ENCODE measurements at regions not wholly inside any gene's neighbourhood (a gene's known extent, or its start where the extent isn't known, plus 50 kb on each side); places are given as distances from the start of the nearest gene placed in this dataset.

GRCh38 chr2:198762441-198762840 is 695.3 kb downstream of the SATB2 start:
- H3K36me3 Mint-ChIP-seq (ENCODE audit: low read depth) = no peaks in the 10 kb centered on the region
- intact Hi-C loops (cut with micrococcal nuclease) = no loop called here
- no peak overlapping the region for H3K27ac Mint-ChIP-seq
- H3K27me3 Mint-ChIP-seq = no peaks in the 10 kb centered on the region
- H3K4me3 Mint-ChIP-seq = no peak overlapping the region
- no peaks in the 10 kb centered on the region for H3K9me3 Mint-ChIP-seq
- no peaks in the 10 kb centered on the region for H3K4me1 Mint-ChIP-seq
- no peak for DNase-seq

GRCh38 chr2:198757069-198757468 is 700.7 kb downstream of the SATB2 start:
- intact Hi-C loops (cut with micrococcal nuclease) = no loop called here
- Mint-ChIP-seq H3K27me3 (no peaks in the 10 kb centered on the region), H3K27ac (no peak overlapping the region), H3K4me1 (no peaks in the 10 kb centered on the region), H3K9me3 (no peaks in the 10 kb centered on the region), H3K4me3 (no peak overlapping the region), H3K36me3 (ENCODE audit: low read depth) (no peaks in the 10 kb centered on the region)
- DNase-seq = no peak

GRCh38 chr2:198756166-198756565 is 701.6 kb downstream of the SATB2 start:
- Mint-ChIP-seq H3K4me3 (no peak overlapping the region), H3K9me3 (no peaks in the 10 kb centered on the region), H3K27ac (no peak overlapping the region), H3K27me3 (no peaks in the 10 kb centered on the region), H3K4me1 (no peaks in the 10 kb centered on the region), H3K36me3 (ENCODE audit: low read depth) (no peaks in the 10 kb centered on the region)
- DNase-seq = no peak
- intact Hi-C loops (cut with micrococcal nuclease) = no loop called here

- no peaks in the 10 kb centered on the region for H3K4me1 Mint-ChIP-seq
- DNase-seq = no peak
- no peak overlapping the region for H3K4me3 Mint-ChIP-seq
- H3K27ac Mint-ChIP-seq = no peak overlapping the region
- intact Hi-C loops (cut with micrococcal nuclease) = no loop called here
- no peaks in the 10 kb centered on the region for H3K27me3 Mint-ChIP-seq
- H3K9me3 Mint-ChIP-seq = no peaks in the 10 kb centered on the region
- no peaks in the 10 kb centered on the region for H3K36me3 Mint-ChIP-seq (ENCODE audit: low read depth)
These were observed 704.6 kb downstream of the SATB2 start for GRCh38 chr2:198753101-198753500.

- Mint-ChIP-seq H3K9me3 (no peaks in the 10 kb centered on the region), H3K27ac (no peak overlapping the region), H3K4me1 (no peaks in the 10 kb centered on the region), H3K27me3 (no peaks in the 10 kb centered on the region), H3K4me3 (no peak overlapping the region), H3K36me3 (ENCODE audit: low read depth) (no peaks in the 10 kb centered on the region)
- no peak for DNase-seq
- intact Hi-C loops (cut with micrococcal nuclease) = no loop called here
These were observed 708.4 kb downstream of the SATB2 start for GRCh38 chr2:198749364-198749763.

- no peak for DNase-seq
- intact Hi-C loops (cut with micrococcal nuclease) = no loop called here
- Mint-ChIP-seq H3K36me3 (ENCODE audit: low read depth) (no peaks in the 10 kb centered on the region), H3K27ac (no peak overlapping the region), H3K9me3 (no peaks in the 10 kb centered on the region), H3K4me3 (no peak overlapping the region), H3K4me1 (no peaks in the 10 kb centered on the region), H3K27me3 (no peaks in the 10 kb centered on the region)
These were observed 725.8 kb downstream of the SATB2 start for GRCh38 chr2:198731842-198732399.

- Mint-ChIP-seq H3K4me3 (no peak overlapping the region), H3K4me1 (no peaks in the 10 kb centered on the region), H3K9me3 (no peaks in the 10 kb centered on the region), H3K36me3 (ENCODE audit: low read depth) (no peaks in the 10 kb centered on the region), H3K27me3 (no peaks in the 10 kb centered on the region), H3K27ac (no peak overlapping the region)
- DNase-seq = no peak
- intact Hi-C loops (cut with micrococcal nuclease) = no loop called here
These were observed 737.5 kb downstream of the SATB2 start for GRCh38 chr2:198720266-198720665.

- Mint-ChIP-seq H3K27ac (no peak overlapping the region), H3K9me3 (no peaks in the 10 kb centered on the region), H3K4me3 (no peak overlapping the region), H3K4me1 (no peaks in the 10 kb centered on the region), H3K36me3 (ENCODE audit: low read depth) (no peaks in the 10 kb centered on the region), H3K27me3 (no peaks in the 10 kb centered on the region)
- no peak for DNase-seq
- intact Hi-C loops (cut with micrococcal nuclease) = no loop called here
These were observed 740.3 kb downstream of the SATB2 start for GRCh38 chr2:198717451-198717850.

- no peaks in the 10 kb centered on the region for H3K9me3 Mint-ChIP-seq
- H3K4me1 Mint-ChIP-seq = no peaks in the 10 kb centered on the region
- H3K36me3 Mint-ChIP-seq (ENCODE audit: low read depth) = no peaks in the 10 kb centered on the region
- no peaks in the 10 kb centered on the region for H3K27me3 Mint-ChIP-seq
- intact Hi-C loops (cut with micrococcal nuclease) = no loop called here
- no peak overlapping the region for H3K4me3 Mint-ChIP-seq
- DNase-seq = no peak
- no peak overlapping the region for H3K27ac Mint-ChIP-seq
These were observed 742.4 kb downstream of the SATB2 start for GRCh38 chr2:198715302-198715835.

- intact Hi-C loops (cut with micrococcal nuclease) = no loop called here
- Mint-ChIP-seq H3K36me3 (ENCODE audit: low read depth) (no peaks in the 10 kb centered on the region), H3K4me3 (no peak overlapping the region), H3K4me1 (no peaks in the 10 kb centered on the region), H3K9me3 (no peaks in the 10 kb centered on the region), H3K27me3 (no peaks in the 10 kb centered on the region), H3K27ac (no peak overlapping the region)
- no peak for DNase-seq
These were observed 745.3 kb downstream of the SATB2 start for GRCh38 chr2:198712485-198712884.

GRCh38 chr2:198711484-198711883 is 746.3 kb downstream of the SATB2 start:
- Mint-ChIP-seq H3K27me3 (no peaks in the 10 kb centered on the region), H3K4me1 (no peaks in the 10 kb centered on the region), H3K36me3 (ENCODE audit: low read depth) (no peaks in the 10 kb centered on the region), H3K9me3 (no peaks in the 10 kb centered on the region), H3K27ac (no peak overlapping the region), H3K4me3 (no peak overlapping the region)
- no peak for DNase-seq
- intact Hi-C loops (cut with micrococcal nuclease) = no loop called here

- H3K4me1 Mint-ChIP-seq = no peaks in the 10 kb centered on the region
- no peaks in the 10 kb centered on the region for H3K27me3 Mint-ChIP-seq
- no peak for DNase-seq
- H3K36me3 Mint-ChIP-seq (ENCODE audit: low read depth) = no peaks in the 10 kb centered on the region
- no peaks in the 10 kb centered on the region for H3K9me3 Mint-ChIP-seq
- intact Hi-C loops (cut with micrococcal nuclease) = no loop called here
- H3K4me3 Mint-ChIP-seq = no peak overlapping the region
- no peak overlapping the region for H3K27ac Mint-ChIP-seq
These were observed 747.2 kb downstream of the SATB2 start for GRCh38 chr2:198710562-198710961.

GRCh38 chr2:198706476-198707082 is 751.2 kb downstream of the SATB2 start:
- Mint-ChIP-seq H3K27ac (no peak overlapping the region), H3K4me3 (no peak overlapping the region)
- intact Hi-C loops (cut with micrococcal nuclease) = no loop called here

GRCh38 chr2:198703281-198703680 is 754.5 kb downstream of the SATB2 start:
- DNase-seq = no peak
- no peaks in the 10 kb centered on the region for H3K36me3 Mint-ChIP-seq (ENCODE audit: low read depth)
- H3K27ac Mint-ChIP-seq = no peak overlapping the region
- H3K27me3 Mint-ChIP-seq = no peaks in the 10 kb centered on the region
- no peaks in the 10 kb centered on the region for H3K9me3 Mint-ChIP-seq
- intact Hi-C loops (cut with micrococcal nuclease) = no loop called here
- no peaks in the 10 kb centered on the region for H3K4me1 Mint-ChIP-seq
- no peak overlapping the region for H3K4me3 Mint-ChIP-seq

More at GRCh38 chr2:198706476-198707082, 751.2 kb downstream of the SATB2 start:
- no peaks in the 10 kb centered on the region for H3K27me3 Mint-ChIP-seq
- H3K9me3 Mint-ChIP-seq = no peaks in the 10 kb centered on the region
- no peaks in the 10 kb centered on the region for H3K4me1 Mint-ChIP-seq
- no peaks in the 10 kb centered on the region for H3K36me3 Mint-ChIP-seq (ENCODE audit: low read depth)
- no peak for DNase-seq

- Mint-ChIP-seq H3K9me3 (no peaks in the 10 kb centered on the region), H3K27ac (no peak overlapping the region), H3K36me3 (ENCODE audit: low read depth) (no peaks in the 10 kb centered on the region), H3K4me3 (no peak overlapping the region), H3K27me3 (no peaks in the 10 kb centered on the region), H3K4me1 (no peaks in the 10 kb centered on the region)
- no peak for DNase-seq
- intact Hi-C loops (cut with micrococcal nuclease) = no loop called here
These were observed 754.9 kb downstream of the SATB2 start for GRCh38 chr2:198702796-198703195.

Data from activated CD4-positive, alpha-beta T cell treated with anti-CD3 and anti-CD28 coated beads, Interleukin-2, amount 10 ng/mL, durations not matched to agents 24 days and 14 days (primary cell).